Stimulated activated CD8-positive, alpha-beta memory T cell treated with anti-CD3 and anti-CD28 coated beads, Interleukin-12 subunit alpha, Interleukin-12 subunit beta, amount 100 ng/mL, for 24 hours (primary cell): ENCODE measurements at regions not wholly inside any gene's neighbourhood (a gene's known extent, or its start where the extent isn't known, plus 50 kb on each side); places are given as distances from the start of the nearest gene placed in this dataset.

ENCODE experiments used
- DNase-seq: peaks from one replicate; pipeline ENCODE4 v3.0.0-alpha.2; 2020; ENCODE audit errors: extremely low read depth

DNA sequence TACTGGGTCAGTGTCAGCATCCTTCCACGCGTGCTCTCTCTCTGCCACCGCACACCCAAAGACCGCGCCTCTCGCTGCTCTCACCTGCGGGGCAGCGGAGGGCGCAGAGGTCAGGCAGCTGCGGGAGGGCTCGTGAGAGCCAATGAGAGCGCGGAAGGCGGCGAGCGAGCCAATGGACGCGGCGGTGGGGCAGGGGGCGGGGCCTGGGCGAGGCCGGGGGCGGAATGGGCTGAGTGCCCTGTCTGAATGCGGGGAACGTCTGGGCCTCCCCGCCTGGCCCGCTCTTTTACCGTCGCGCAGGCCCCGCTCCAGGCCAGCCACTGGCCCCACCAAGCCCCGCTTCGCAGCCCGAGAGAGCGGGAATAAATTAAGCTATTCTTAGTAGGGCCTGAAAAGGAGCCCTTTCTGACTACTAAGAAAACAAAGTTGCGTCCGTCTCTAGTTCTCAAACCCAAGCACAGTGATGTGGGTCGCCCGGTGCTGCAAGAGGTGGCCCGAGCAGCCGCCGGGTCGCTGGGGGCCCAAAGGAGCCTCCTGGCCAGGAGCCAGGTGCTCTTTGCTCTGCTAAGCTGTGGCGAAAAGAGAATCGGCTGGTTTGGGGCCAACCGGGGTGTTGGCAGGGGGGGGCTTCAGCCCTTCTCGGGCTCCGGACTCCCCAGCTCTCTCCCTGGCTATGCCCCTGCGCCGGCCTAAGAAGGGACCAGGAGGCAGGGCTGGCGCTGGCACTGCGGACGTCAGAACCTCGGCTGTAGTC is 81.1 kb upstream of the GLI2 start:
- DNase-seq: no peak

DNA sequence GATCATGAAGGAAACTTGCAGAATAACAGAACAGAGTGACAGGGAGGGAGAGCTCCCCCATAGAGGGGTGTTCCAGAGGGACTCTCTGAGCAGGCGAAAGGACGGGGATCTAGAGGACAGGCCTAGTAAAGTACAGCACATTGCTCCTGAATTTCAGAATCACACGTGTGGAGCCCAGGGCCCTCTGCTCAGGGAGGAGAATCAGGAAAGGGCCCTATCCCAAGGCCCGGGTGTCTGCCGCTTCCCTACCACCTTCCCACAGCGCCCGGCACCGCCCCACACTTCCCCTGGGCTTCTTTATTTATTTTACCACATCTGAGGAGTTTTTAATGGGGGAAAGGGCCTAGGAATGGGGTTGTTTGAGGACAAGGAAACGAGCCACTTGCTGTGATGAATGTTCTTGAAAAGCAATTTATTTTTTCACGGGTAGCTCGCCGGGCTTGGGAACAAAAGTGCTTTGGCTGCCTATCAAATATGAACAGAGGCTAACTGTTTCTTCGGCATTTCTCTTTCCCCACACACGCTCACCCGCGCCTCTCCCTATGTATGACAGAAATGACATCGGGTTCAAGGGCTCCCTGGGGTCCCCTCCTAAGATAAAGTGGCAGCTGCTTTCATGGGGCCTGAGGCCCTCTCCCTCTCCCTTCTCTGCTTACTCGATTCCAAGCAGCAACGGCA is 79.3 kb upstream of the GLI2 start:
- no peak for DNase-seq

DNA sequence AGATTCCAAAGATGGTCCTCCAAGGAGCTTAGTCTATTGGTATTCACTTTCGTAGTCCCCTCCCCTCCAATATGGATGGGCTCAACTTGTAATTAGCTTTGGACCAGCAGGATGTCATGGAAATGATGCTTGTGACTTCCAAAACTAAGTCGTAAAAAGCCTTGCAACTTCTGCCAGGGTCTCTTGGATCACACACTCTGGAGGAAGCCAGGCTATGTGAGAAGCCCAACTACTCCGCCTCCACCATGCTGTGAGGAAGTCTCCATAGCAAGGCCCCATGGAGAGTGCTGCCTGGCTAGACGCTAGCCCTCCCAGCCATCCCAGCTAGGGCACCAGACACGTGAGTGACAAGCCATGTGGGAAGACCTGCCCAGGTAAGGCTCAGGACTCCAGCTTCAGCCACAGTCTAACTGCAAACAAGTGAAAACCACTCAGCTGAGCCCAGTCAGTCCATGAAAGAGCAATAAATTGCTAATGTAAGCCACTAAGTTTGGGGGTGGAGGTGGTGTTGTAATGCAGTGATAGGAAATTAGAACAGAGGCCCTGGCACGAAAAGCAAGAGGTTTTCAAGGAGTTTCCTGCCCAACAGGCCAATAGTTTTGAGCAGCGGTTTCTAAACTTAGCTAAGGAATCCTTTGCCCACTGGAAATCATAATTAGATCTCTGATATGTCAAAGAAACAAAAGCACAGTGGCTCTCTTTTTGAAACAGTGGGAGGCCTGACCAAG is 77.5 kb upstream of the GLI2 start:
- DNase-seq: no peak

DNA sequence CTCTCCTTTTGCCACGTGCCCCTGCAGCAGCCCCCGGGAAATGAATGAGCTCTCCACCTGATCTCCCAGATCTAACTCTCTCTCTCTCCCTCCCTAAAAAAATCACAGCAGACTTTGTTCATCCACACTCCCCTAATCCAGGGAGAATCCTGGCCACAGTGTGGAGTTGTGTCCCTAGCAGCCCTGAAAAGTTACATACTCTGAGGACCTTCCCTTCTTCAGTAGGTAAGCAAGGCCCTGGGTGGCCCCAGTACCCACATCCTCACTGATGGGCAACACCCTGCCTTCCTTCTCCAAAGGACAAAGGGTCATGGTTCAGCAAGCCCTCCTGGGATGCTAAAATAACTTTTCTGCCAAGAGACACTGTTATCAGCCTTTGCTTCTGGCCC is 76.9 kb upstream of the GLI2 start:
- DNase-seq: no peak

DNA sequence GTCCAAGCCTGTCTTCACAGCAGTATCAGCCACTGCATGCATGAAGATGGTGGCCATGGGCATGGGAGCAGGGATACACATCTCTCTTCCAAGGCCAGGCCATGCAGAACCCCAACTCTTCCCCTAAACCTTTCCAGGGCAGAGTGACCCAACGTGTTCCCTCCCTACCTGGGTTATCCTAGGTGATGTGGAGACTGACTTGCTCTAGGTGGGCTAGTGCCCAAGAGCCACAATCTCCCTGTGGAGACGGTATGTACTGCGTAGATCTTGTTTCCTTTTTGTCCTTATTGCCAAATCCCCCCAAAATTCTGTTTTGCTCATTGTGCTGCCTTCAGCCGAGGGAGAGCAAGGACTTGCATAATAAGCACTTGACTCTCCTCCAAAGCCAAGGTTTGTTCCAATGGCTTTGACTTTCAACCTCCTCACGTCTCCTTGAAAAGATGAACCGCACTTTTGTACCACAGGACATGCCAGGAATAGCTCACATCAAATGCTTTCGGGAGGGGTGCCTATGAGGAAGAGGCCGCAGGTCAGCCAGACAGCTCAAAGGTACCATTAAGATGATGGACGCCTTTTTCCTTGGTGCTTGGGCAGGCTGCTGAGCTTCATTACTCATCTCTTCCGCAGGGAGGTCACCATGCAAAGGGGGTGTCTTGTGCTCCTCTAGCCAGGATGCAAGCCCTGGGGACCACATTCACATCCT is 76.2 kb upstream of the GLI2 start:
- DNase-seq: no peak

DNA sequence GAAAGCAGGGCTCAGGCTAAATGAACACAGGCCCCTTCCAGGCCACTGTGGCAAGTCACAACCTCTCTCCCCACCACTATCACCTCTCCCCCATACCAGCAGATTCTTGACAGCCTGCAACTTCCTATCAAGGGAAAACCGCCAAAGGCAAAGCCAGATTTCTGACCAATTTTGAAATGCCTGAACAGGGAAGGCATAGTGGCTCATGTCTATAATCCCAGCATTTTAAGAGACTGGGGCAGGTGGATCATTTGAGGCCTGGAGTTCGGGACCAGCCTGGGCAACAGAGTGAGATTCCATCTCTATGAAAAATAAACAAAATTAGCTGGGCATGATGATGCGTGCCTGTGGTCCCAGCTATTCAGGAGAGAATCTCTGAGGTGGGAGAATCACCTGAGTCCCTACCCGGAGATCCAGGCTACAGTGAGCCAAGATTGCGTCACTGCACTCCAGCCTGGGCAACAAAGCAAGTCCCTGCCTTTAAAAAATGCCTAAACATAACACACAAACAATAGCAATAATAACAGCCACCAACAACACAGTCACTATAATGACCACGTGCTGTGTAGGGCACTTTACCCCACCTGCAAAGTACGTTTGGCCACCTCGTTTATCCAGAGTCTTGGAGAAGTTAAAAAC is 75.5 kb upstream of the GLI2 start:
- no peak for DNase-seq

DNA sequence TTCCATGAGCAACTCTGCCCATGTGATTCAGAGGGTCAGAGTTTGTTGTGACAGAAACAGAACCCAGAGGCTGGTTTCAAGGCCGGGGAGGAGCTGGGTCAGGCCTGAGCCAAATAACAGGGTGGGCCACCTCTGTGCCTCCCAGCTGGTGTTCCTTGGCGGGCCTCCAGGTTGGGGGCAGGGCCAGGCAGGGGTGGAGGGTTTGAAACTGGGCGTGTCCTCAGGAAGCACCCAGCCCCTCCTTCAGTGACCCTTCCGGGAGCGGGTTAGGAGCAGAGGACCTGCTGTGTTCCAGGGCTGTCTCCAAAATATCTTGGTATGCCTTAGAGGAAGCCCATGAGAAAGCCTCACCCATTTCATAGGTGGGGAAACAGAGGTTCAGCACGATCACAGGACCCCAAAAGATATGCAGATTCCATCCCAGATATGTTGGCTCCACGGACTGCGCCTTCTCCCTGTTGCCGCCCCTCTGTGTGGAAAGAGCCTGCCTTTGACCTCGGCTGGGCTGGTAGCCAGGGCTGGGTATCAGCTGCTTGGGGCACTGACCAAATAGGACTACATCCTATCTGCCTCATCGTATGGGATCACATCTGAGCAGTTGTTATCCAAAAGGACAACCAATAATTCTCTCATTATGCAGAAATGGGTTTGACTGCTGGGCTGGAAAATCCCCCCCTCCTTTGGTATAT is 74.8 kb upstream of the GLI2 start:
- DNase-seq: no peak

DNA sequence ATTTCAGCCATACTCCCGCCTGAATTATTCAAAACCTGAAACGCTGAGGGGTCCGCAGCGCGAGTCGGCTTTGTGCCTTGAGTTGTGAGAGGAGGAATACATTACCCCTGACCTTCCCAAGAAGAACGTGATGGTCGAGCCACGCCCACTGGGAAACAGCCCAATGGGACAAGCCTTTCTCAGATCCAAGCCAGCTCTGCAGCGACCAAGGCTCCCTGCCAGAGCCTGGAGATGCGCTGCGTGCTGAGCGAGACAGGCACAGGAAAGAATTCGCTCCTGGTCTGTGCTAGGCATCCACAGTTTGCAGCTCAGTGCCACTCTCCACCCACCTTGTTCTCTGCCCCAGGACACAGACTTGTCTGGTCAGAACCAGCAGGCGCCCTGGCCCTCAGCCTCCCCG is 74.1 kb upstream of the GLI2 start:
- no peak for DNase-seq

DNA sequence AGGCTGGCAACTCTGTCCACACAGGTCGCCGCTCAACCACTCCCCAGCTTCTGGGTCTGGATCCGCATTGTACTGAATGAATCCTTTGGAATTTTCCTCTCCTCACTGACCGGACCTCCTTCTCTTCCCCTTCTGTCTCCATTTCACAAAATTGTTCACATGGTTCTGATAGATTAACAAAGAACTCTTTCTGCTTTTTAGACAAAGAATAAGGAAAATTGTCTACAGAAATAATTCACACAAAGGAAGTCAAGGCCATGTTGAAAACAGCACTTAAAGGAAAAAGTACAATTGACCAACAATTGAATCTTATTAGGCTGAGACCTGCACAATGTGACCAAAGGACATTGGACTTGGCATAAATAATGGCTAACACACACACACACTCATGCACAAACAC is 73.6 kb upstream of the GLI2 start:
- DNase-seq: no peak

DNA sequence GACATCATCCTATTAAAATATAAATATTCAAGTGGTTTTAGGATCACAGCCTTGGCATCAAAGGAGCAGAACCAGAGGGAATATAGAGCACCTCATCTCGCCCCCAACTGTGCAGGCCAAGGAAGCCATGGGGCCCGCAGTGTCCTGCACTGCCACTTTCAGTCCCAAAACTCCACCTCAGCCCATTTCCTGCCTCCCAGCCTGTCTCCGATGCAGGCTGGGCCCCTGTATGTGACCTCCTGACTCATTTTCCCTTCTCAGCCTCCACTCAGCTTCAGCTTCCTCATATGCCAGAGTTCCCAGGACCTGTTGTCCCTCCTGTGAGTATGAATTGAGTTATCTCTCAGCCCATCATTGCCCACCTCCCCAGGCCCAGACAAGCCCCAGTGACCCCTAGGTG is 72.9 kb upstream of the GLI2 start:
- DNase-seq: no peak

DNA sequence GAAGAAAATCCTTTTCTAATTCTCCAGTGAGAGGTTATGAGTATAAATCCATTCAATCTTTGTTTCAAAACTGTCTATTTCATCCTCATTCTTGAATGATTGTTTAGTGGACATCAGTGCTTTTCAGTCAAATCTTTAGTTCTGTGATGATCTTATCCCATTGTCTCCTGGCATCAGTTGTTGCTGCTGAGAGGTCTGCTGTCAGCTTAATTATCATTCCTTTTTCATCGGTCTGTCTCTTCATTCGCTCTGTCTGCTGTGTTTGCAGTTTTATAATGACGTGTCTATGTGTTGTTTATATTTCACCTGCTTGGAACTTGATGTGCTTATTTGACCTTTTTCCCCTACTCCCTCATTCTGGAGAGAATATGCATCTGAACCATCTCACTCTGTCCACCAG is 69.2 kb upstream of the GLI2 start:
- DNase-seq: no peak

DNA sequence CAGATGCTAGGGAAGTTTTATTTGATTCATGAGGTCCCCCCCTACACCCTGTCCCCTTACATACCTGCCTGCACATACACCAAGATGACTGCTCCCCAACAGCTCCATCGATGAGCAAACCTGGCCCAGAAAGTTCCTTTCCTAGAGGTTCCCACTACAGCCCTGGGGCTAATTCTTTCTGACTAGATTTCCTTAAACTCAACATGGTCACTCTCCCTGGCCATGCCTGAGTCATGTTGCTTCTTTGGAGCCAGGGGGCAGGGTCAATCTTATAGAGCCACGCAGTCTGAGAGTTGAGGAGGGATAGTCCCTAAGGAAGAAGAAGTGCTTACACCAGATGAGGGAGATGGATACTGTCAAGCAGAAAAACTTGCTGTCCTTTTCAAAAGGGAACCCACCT is 67.7 kb upstream of the GLI2 start:
- no peak for DNase-seq

DNA sequence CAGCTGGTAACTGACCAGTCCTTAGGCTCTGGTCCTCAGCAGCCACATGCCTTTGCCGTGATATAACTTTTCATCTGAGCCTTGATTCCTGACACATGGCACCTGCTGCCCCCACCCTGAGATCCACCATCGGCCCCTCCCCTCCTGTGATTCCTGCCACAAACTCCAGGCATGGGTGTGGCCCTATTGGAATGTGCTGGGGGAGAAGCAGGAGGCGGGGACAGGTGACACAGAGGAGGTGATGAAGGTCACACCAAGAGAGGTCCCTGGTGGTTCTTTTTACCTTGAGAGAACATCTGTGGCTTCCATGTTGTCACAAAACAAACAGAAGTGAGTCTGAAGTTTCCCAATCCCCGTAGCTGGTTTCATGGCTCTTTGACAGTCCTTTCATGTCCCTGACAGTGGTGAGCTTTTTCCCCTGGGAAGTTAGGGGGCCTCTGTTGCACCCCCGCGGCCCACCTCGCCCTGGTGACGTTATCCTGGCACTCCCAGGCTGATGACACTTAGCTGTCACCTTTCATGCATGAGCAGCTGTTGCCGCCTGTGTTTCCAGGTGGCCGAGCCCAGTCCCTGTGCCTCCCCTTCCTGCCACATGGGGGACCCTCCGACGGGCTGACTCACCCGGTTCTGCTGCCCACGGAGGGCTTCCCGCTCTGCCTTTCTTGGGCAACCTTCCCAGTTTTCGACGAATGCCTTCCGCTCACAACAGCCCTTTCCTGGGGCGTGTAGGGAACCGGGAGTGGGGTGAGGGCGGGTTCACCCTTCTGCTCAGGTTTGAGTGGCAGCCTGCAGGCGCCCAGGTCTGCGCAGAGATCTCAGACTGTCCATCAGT is 66.3 kb upstream of the GLI2 start:
- DNase-seq: no peak

DNA sequence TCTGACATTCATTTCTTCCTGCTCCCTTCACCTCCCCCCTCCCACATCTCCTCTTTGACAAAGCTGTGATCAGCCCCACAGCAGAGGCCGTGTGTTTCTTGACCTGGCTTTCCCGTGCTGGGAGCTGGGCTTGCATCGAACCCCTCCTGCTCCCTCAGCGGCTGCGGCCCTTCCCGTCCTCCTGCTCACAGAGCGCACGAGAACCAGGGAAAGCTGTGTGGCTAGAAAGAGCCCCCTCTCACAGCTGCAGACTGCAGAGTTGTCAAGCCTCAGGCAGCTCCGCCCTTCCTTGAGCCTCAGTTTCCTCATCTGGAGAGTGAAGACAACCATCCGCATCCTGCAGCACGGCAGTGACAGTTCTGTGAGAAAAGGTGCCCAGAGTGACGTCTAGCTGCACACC is 65.7 kb upstream of the GLI2 start:
- no peak for DNase-seq

DNA sequence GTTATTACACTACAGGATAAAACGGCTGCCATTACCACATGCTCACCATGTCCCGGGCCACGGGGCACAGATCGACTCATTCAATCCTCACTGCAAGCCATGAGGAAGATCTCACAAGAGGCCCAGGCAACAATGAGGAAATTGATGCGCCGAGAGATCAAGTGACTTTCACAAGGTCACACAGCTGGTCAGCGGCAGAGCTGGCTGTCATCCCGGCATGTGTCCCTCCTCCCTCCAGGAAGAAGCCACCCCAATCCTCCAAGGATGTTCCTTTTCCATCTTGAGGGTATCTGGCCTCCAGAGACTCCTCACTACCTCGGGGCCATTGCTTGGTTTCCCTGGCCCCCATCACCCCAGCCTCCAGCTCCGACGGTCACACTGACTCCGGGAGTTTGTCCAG is 65.3 kb upstream of the GLI2 start:
- no peak for DNase-seq

DNA sequence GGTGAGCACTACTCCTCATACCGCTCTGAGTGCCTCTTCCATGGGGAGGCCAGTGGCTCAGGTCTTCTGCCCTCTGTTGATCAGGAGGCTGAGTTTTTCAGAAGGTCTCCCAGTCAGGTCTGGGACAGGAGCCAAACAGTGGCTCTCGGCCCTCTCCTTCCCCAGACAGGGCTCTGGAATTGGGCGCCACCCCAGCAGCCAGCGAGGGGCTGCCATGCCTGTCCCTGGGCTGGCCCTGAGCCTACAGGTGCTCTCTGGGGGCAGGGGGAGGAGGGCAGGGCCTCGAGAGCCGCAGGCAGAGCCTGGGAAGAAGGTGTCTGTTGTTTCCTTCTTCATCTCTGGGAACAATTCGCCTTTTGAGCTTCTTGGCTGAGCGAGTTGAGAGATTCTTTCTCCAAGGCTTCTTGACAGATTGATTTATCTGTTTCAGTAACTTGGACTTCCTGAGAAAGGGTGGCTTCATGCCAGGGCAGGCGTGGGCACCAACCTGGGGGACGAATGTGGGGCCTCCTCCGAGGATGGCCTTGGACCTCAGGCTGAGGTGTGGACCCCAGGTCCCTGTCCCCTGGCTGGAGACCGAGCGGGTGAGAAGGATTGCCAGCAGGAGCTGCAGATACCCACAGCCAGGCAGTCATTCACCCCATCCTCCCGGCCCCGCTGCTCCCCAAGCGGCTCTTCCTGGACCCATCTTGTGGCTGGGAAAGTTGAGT is 64.7 kb upstream of the GLI2 start:
- DNase-seq: no peak

DNA sequence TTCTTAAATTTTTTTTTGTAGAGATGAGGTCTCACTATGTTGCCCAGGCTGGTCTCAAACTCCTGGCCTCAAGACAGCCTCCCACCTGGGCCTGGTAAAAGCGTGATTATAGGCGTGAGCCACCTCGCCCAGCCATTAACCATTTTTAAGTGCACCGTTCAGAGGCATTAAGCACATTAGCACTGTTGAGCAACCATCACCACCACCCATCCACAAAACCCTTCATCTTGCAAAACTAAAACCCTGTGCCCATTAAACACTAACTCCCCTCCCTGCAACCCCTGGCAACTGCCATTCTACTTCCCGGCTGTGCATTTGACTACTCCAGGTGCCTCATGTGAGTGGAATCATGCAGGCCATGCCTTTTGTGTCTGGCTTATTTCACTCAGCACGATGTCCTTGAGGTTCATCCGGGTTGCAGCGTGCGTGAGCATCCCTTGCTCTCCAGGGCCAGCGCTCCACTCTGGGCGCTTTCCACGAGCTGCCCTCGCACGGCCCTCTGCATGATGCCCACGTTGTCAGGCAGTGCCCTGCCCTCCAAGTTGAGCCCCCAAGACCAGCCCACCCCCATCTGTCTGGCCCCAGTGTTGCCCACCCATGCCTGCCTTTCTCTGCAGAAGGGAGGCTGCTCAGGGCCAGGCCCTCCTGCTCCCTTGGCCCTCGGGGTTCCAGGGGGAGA is 63.0 kb upstream of the GLI2 start:
- no peak for DNase-seq

DNA sequence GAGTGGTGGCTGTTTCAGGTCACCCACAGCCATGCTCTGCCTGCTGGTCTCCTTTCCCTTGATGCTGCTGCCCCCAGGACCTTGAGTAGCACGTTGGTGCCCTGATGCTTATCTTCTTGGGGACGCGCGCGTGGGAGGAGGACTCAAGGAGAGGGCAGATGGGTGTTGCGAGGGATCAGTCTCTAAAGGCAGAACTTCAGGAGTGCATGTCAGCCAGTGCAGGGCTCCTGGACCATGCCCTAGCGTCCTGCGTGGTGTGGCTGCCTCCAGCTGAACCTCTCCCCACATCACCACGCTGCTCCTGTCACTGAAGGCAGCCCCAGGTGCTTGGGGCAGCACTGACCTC is 62.5 kb upstream of the GLI2 start:
- no peak for DNase-seq

DNA sequence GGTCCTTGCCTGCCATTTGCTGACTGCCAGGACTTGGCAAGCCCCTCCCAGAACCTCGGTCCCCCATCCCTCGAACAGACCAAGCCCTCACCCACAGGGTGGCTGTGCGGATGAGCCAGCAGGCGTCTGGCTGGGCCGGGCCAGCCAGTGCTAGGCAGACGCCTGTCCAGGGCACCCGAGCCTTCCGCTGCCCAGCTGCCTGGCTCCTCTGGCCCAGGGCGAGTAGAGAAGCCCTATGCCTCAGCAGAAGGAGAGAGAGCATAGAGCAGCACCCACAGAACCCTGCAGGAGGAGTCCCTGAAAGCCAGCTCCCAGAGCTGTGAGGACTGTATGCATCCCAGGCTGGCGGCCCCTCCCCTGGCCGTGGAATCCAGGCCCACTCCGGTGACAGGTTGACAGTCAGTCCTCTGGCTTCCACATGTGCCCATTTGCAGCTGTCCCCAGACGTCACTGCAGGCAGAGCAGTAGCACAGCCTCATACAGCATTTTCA is 62.1 kb upstream of the GLI2 start:
- no peak for DNase-seq
